CD4-positive, alpha-beta memory T cell (primary cell): ENCODE measurements at regions not wholly inside any gene's neighbourhood (a gene's known extent, or its start where the extent isn't known, plus 50 kb on each side); places are given as distances from the start of the nearest gene placed in this dataset.

ENCODE experiments used
- CTCF ChIA-PET: fragments of 350-600 bp; sonication (Branson Sonifier 250); formaldehyde crosslinking; loops from one replicate; lab custom pipeline; 2021; ENCODE audit warnings: inconsistent platforms; ENCODE audit not compliant: partially characterized antibody; lab: Charles Lee
- POLR2A ChIA-PET: fragments of 350-600 bp; sonication (Branson Sonifier 250); formaldehyde crosslinking; loops from one replicate; lab custom pipeline; 2021; ENCODE audit not compliant: partially characterized antibody; lab: Charles Lee
- DNase-seq, 5 donors: peaks; one replicate each; pipeline versions ENCODE4 v3.0.0 to v3.0.0-alpha.2; 2020 to 2022; ENCODE audit warnings: mixed read lengths in 1 of 5
- H3K27ac ChIP-seq: one replicate; pipeline ENCODE4 v1.7.0; 2013; ENCODE audit warnings: low read depth, low read length
- H3K27me3 ChIP-seq: 2 replicates; pipeline ENCODE4 v1.7.0; 2013; ENCODE audit warnings: mild to moderate bottlenecking, low read length, moderate library complexity; ENCODE audit not compliant: insufficient read depth
- H3K36me3 ChIP-seq: 2 replicates; pipeline ENCODE4 v1.7.0; 2013; ENCODE audit warnings: mild to moderate bottlenecking, low read length, moderate library complexity; ENCODE audit not compliant: insufficient read depth
- H3K4me1 ChIP-seq: 2 replicates; pipeline ENCODE4 v1.7.0; 2013; ENCODE audit warnings: mild to moderate bottlenecking, low read length, moderate library complexity; ENCODE audit not compliant: insufficient read depth
- H3K4me3 ChIP-seq, 2 donors: one replicate each; pipeline ENCODE4 v1.7.0; 2013; ENCODE audit warnings: low read length in 2 of 2, mild to moderate bottlenecking in 1 of 2
- H3K9me3 ChIP-seq, 2 donors: one replicate each; pipeline ENCODE4 v1.7.0; 2013; ENCODE audit warnings: low read length in 2 of 2, control low read depth in 1 of 2; ENCODE audit not compliant: control insufficient read depth in 1 of 2
- H3K27ac Mint-ChIP-seq, 7 donors: one replicate each; pipeline ENCODE4 v1.8.0; 2020 to 2021; ENCODE audit warnings: mixed read lengths in 7 of 7, mild to moderate bottlenecking in 6 of 7, inconsistent platforms in 3 of 7, moderate library complexity in 3 of 7
- H3K27me3 Mint-ChIP-seq, 2 donors: one replicate each; pipeline ENCODE4 v1.8.0; 2020 to 2021; ENCODE audit warnings: mixed read lengths in 2 of 2
- H3K36me3 Mint-ChIP-seq, 2 donors: one replicate each; pipeline ENCODE4 v1.8.0; 2020 to 2021; ENCODE audit warnings: mixed read lengths in 2 of 2, inconsistent platforms in 1 of 2, mild to moderate bottlenecking in 1 of 2
- H3K4me1 Mint-ChIP-seq, 4 donors: one replicate each; pipeline ENCODE4 v1.8.0; 2020 to 2021; ENCODE audit warnings: mixed read lengths in 4 of 4, mild to moderate bottlenecking in 1 of 4
- H3K4me3 Mint-ChIP-seq, 8 donors: one replicate each; pipeline ENCODE4 v1.8.0; 2020 to 2021; ENCODE audit warnings: mixed read lengths in 8 of 8, mild to moderate bottlenecking in 7 of 8, moderate library complexity in 6 of 8, inconsistent platforms in 3 of 8
- H3K9me3 Mint-ChIP-seq, 8 donors: one replicate each; pipeline ENCODE4 v1.8.0; 2020 to 2021; ENCODE audit warnings: mixed read lengths in 8 of 8, mild to moderate bottlenecking in 5 of 8, inconsistent platforms in 3 of 8, moderate library complexity in 1 of 8
- intact Hi-C: fragments of 100-400 bp; cut with micrococcal nuclease; formaldehyde crosslinking; loops from one replicate; pipeline ENCODE4 v1.15.1; 2023

DNA sequence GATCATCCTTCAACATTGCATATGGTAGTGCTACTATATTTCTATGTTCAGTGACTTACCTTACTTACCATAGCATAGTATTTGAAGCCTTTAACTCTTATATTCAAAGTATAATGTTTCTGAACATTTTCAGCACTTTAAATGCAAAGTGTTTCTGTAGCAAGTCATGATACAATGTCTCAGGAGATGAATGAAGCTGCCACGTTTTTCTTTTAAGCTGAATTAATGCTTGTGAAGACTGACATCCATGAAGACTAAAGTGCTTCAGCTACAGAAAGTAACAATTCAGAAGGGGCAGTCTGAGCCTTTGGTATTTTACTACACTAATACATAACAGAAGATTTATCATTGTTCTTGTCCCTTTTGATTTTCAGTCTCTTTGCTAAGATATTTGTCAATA lies 709.1 kb upstream of the ARRDC3 start:
- Mint-ChIP-seq H3K9me3 (peaks cover 0 to 7% (median 4%) of the 10 kb centered on the region in 8 donors), H3K27ac (no peak overlapping the region), H3K36me3 (no peaks in the 10 kb centered on the region), H3K4me3 (no peak overlapping the region), H3K27me3 (no peaks in the 10 kb centered on the region), H3K4me1 (no peaks in the 10 kb centered on the region)
- no peak overlapping the region for H3K27ac ChIP-seq
- intact Hi-C loops: no loop called here
- no peak overlapping the region for H3K4me3 ChIP-seq
- ChIA-PET POLR2A (no interaction called here), CTCF (no interaction called here)
- H3K9me3 ChIP-seq: no peaks in the 10 kb centered on the region
- H3K4me1 ChIP-seq: no peaks in the 10 kb centered on the region
- no peak for DNase-seq
- H3K36me3 ChIP-seq: no peaks in the 10 kb centered on the region
- H3K27me3 ChIP-seq: no peaks in the 10 kb centered on the region

DNA sequence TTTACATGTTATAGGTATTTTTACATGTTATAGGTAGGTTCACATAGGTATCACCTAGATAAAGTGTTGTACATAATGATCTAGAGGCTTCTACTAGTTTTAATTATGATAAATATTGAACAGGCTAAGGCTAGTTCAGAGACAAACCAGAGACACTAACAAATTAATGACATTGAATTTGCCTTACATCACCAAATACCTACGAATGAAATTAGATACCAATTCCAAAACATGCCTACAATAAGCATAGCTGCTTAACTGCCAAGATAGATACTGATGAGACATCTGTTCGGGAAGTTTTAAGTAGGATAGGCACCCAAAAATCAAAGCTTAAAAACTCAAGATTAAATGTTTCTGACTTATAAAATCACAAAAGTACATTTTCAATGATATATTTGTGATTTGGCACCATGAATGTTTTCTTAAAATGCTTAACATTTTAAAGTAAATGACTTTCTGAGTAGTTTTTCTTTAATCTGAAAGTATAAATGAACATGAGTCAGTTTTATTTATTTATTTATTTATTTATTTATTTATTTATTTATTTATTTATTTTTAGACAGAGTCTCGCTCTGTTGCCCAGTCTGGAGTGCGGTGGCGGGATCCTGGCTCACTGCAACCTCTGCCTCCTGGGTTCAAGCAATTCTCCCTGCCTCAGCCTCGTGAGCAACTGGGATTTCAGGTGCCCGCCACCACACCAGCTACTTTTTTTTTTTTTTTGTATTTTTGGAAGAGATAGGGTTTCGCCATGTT lies 703.1 kb upstream of the ARRDC3 start:
- H3K27me3 ChIP-seq: no peaks in the 10 kb centered on the region
- DNase-seq: no peak
- POLR2A ChIA-PET: no interaction called here
- Mint-ChIP-seq H3K36me3 (no peaks in the 10 kb centered on the region), H3K9me3 (peaks cover 0 to 4% (median under 1%) of the 10 kb centered on the region in 8 donors), H3K27me3 (no peaks in the 10 kb centered on the region), H3K4me1 (no peaks in the 10 kb centered on the region), H3K4me3 (no peak overlapping the region), H3K27ac (no peak overlapping the region)
- H3K4me1 ChIP-seq: no peaks in the 10 kb centered on the region
- no peak overlapping the region for H3K27ac ChIP-seq
- intact Hi-C loops: no loop called here
- no peaks in the 10 kb centered on the region for H3K36me3 ChIP-seq
- CTCF ChIA-PET: interaction anchor here (0.7 kb wide), 1 partner anchor 23 kb away, joined by 3 read pairs; no protein-coding TSS in a partner anchor
- H3K4me3 ChIP-seq: no peak overlapping the region
- no peaks in the 10 kb centered on the region for H3K9me3 ChIP-seq

DNA sequence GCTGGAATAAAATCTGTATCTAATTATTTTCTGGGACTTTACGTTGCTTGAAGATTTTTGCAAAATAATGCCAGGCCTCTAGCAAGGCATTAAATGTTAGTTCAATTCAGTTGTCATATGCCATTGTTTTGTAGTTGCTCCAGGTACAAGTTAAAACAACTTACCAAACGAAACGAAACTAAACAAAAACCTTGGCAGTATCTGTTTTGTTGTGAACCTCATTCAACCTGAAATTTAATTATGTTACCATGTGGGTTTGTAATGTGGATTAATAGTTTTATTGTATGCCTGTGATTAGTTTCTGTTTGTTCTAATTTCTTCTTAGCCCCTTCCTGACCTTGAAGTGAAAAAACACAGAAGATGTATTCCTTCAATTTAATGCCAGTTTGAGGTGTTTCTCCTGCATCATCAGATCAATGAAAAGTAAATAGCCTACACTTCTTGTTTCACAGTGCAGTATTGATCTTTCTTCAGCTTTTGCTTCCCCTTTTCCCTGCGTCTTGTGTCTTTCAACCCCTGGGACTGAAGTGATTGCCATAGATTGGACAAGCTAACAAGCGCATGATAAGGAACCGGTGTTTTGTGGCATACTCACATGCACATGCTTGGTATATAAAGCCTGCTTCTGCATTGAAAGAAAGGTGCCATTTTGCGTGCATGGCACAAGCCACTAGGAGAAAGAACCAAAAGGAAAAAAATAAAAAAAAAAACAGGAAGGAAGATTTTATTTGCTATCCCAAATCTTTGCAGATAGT lies 699.0 kb upstream of the ARRDC3 start:
- Mint-ChIP-seq H3K4me3 (no peak overlapping the region), H3K4me1 (no peaks in the 10 kb centered on the region), H3K9me3 (peaks cover 0 to 7% (median 5%) of the 10 kb centered on the region in 8 donors), H3K36me3 (no peaks in the 10 kb centered on the region), H3K27ac (no peak overlapping the region), H3K27me3 (no peaks in the 10 kb centered on the region)
- CTCF ChIA-PET: no interaction called here
- Histone ChIP-seq H3K4me1 (no peaks in the 10 kb centered on the region), H3K36me3 (no peaks in the 10 kb centered on the region), H3K27me3 (no peaks in the 10 kb centered on the region), H3K4me3 (no peak overlapping the region), H3K27ac (no peak overlapping the region), H3K9me3 (no peaks in the 10 kb centered on the region)
- POLR2A ChIA-PET: no interaction called here
- intact Hi-C loops: no loop called here
- DNase-seq: no peak

DNA sequence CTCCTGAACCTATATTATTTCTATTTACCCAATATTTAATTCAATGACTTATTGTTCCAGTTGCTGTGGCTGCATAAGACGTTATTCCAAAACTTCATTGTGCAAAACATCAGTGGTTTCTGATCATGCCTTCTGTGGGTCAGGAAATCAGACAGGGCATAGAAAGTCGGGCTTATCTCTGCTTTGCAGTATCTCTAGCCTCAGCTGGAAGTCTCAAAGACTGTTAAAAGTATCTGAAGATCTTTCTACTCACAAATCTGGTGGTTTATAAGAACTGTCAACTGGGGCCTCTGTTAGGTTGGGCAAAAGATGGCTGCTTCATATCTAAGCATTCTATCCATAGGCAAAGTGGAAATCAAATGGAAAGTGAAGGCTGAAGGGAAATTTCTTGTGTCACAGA lies 687.7 kb upstream of the ARRDC3 start:
- Mint-ChIP-seq H3K9me3 (peaks cover 0 to 12% (median 2%) of the 10 kb centered on the region in 8 donors), H3K4me3 (no peak overlapping the region), H3K36me3 (no peaks in the 10 kb centered on the region), H3K4me1 (no peaks in the 10 kb centered on the region), H3K27ac (no peak overlapping the region), H3K27me3 (no peaks in the 10 kb centered on the region)
- Histone ChIP-seq H3K36me3 (no peaks in the 10 kb centered on the region), H3K4me3 (no peak overlapping the region), H3K27ac (no peak overlapping the region), H3K4me1 (no peaks in the 10 kb centered on the region), H3K9me3 (no peaks in the 10 kb centered on the region), H3K27me3 (no peaks in the 10 kb centered on the region)
- no peak for DNase-seq
- ChIA-PET CTCF (no interaction called here), POLR2A (no interaction called here)
- intact Hi-C loops: no loop called here

DNA sequence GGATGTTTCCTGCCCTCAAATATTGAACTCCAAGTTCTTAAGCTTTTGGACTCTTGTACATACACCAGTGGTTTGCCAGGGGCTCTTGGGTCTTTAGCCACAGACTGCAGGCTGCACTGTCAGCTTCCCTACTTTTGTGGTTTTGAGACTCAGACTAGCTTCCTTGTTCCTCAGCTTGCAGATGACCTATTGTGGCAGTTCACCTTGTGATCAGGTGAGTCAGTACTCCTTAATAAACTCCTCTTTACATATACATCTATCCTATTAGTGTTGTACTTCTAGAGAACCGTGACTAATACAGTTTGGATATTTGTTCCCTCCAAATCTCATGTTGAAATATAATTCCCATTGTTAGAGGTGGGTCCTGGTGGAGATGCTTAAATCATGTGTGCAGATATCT lies 681.9 kb upstream of the ARRDC3 start:
- no peak overlapping the region for H3K27ac ChIP-seq
- intact Hi-C loops: no loop called here
- no peaks in the 10 kb centered on the region for H3K9me3 ChIP-seq
- ChIA-PET CTCF (no interaction called here), POLR2A (no interaction called here)
- H3K4me3 ChIP-seq: no peak overlapping the region
- peaks cover 0 to 15% (median 9%) of the 10 kb centered on the region in 8 donors for H3K9me3 Mint-ChIP-seq
- no peaks in the 10 kb centered on the region for H3K4me1 Mint-ChIP-seq
- H3K27me3 Mint-ChIP-seq: no peaks in the 10 kb centered on the region
- no peaks in the 10 kb centered on the region for H3K4me1 ChIP-seq
- no peak overlapping the region for H3K27ac Mint-ChIP-seq
- no peaks in the 10 kb centered on the region for H3K36me3 Mint-ChIP-seq
- H3K36me3 ChIP-seq: no peaks in the 10 kb centered on the region
- H3K4me3 Mint-ChIP-seq: no peak overlapping the region
- DNase-seq: no peak
- H3K27me3 ChIP-seq: no peaks in the 10 kb centered on the region

DNA sequence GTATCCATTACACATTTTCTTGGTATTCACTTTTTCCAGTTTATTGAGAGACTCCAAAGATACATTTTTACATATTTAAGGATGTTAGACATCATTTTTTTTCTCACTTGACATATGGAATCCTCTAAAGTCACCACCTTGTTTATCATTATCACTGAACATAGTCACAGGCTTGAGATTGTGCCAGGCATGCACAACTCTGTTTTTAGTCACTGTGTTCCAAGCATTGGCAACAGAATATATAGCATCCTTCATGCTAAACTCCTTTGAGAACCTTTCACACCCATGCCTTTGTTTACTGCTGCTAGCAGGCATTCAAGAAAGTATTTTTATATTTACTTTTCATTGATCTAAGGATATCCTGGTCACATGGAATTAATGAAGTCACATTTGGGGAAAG lies 668.6 kb upstream of the ARRDC3 start:
- DNase-seq: no peak
- Histone ChIP-seq H3K4me1 (no peaks in the 10 kb centered on the region), H3K36me3 (no peaks in the 10 kb centered on the region), H3K4me3 (no peak overlapping the region), H3K9me3 (no peaks in the 10 kb centered on the region), H3K27ac (no peak overlapping the region), H3K27me3 (no peaks in the 10 kb centered on the region)
- H3K4me1 Mint-ChIP-seq: no peaks in the 10 kb centered on the region
- no peaks in the 10 kb centered on the region for H3K27me3 Mint-ChIP-seq
- no peak overlapping the region for H3K27ac Mint-ChIP-seq
- no peak overlapping the region for H3K4me3 Mint-ChIP-seq
- intact Hi-C loops: no loop called here
- CTCF ChIA-PET: no interaction called here
- H3K9me3 Mint-ChIP-seq: peaks cover 0 to 9% (median 5%) of the 10 kb centered on the region in 8 donors
- no peaks in the 10 kb centered on the region for H3K36me3 Mint-ChIP-seq
- POLR2A ChIA-PET: no interaction called here

DNA sequence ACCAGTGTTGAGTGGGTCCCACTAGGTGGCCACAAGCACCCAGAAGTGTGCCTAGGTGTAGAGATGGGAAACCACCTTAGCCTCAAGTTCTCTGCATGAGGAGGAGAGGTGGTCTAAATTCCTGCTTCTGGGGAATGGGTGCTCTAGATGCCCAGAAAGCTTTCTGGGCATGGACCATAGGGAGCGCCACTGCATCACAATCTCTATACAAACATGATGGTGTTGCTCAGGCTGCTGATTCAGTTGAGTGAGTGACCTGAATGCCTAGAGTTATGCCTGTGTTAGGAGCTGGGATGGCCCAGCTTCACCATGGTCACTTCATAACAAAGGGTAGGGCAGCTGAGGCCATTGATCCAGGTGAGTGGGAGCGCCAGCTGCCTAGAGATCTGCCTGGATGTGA lies 667.9 kb upstream of the ARRDC3 start:
- Mint-ChIP-seq H3K9me3 (peaks cover 0 to 7% (median 3%) of the 10 kb centered on the region in 8 donors), H3K27ac (no peak overlapping the region), H3K4me3 (no peak overlapping the region), H3K36me3 (no peaks in the 10 kb centered on the region), H3K4me1 (no peaks in the 10 kb centered on the region), H3K27me3 (no peaks in the 10 kb centered on the region)
- Histone ChIP-seq H3K4me1 (no peaks in the 10 kb centered on the region), H3K27me3 (no peaks in the 10 kb centered on the region), H3K9me3 (no peaks in the 10 kb centered on the region), H3K27ac (no peak overlapping the region), H3K36me3 (no peaks in the 10 kb centered on the region), H3K4me3 (no peak overlapping the region)
- no peak for DNase-seq
- ChIA-PET CTCF (no interaction called here), POLR2A (no interaction called here)
- intact Hi-C loops: no loop called here
